ENCODE measurements at regions not wholly inside any gene's neighbourhood (a gene's known extent, or its start where the extent isn't known, plus 50 kb on each side); places are given as distances from the start of the nearest gene placed in this dataset.
A peak's percentile ranks its signal among the peaks of the same experiment; 100 is the strongest.

GRCh38 chr5:135210286-135211055 lies 176.4 kb upstream of the PITX1 start:
- Histone ChIP-seq H3K9me3 (ENCODE audit: control insufficient read depth, insufficient read depth, low read length) (no peaks in the 10 kb centered on the region; the same call in 1 of the 2 replicates), H3K27ac (ENCODE audit: low read depth, low read length) (peak overlapping the region; percentile 98), H3K4me3 (ENCODE audit: low read depth, low read length) (no peak overlapping the region), H3K27me3 (ENCODE audit: control insufficient read depth, insufficient read depth, low read length) (no peaks in the 10 kb centered on the region)
- DNase-seq (ENCODE audit: low read depth, low spot score): no peak
- CTCF ChIA-PET: interaction anchor here (0.6 to 1.0 kb wide), 2 partner anchors 18 to 119 kb away, joined by 3 read pairs; no protein-coding TSS in a partner anchor
- TF ChIP-seq, protein P1, sequence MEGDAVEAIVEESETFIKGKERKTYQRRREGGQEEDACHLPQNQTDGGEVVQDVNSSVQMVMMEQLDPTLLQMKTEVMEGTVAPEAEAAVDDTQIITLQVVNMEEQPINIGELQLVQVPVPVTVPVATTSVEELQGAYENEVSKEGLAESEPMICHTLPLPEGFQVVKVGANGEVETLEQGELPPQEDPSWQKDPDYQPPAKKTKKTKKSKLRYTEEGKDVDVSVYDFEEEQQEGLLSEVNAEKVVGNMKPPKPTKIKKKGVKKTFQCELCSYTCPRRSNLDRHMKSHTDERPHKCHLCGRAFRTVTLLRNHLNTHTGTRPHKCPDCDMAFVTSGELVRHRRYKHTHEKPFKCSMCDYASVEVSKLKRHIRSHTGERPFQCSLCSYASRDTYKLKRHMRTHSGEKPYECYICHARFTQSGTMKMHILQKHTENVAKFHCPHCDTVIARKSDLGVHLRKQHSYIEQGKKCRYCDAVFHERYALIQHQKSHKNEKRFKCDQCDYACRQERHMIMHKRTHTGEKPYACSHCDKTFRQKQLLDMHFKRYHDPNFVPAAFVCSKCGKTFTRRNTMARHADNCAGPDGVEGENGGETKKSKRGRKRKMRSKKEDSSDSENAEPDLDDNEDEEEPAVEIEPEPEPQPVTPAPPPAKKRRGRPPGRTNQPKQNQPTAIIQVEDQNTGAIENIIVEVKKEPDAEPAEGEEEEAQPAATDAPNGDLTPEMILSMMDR (IDR thresholded peaks at IDR 0.05; ENCODE audit: low read depth, low read length): no peak
- POLR2A ChIA-PET: interaction anchor here (1.1 to 4.5 kb wide), 5 partner anchors 31 to 100 kb away, joined by 3 to 55 read pairs (median 7); no protein-coding TSS in a partner anchor

DNA sequence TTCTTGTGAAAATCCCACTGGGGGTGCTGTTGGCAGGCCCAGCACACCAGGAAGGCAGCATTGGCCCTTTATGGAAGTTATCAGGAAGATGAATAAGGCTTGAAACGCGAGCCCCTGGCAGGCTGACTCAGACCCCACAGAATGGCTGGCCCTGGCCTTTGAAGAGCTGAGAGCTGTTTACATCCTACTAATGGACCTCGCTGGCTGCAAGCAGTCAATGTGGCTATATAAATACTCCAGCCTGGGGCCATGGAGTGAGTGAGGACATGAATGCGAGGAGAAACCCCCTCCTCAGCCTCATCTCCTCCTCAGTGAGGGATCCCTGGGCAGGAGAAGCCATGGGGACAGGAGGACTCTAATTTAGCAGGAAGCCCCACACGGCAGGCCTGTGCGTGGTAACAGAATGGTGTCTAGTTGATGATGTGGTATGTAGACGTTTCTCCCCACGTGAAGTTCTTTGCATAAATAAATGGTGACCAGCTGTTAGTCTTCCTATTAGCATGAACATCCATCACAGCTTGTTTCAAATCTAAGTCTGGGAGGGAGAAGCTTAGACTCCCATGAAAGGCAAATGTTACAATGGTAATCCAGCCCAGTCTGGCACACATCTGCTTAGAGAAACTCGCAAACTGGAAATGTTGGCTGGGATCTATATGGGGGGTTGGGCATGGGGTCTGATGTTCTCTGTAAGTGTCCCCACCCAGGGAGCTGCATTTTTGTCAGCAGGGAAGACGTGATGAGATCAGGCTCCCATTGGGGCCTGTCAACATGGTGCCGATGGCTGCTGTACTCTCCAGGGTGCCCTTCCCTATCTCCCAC lies 175.1 kb upstream of the PITX1 start:
- Histone ChIP-seq H3K9me3 (ENCODE audit: control insufficient read depth, insufficient read depth, low read length) (no peaks in the 10 kb centered on the region; the same call in 1 of the 2 replicates), H3K27ac (ENCODE audit: low read depth, low read length) (peak overlapping the region; percentile 98), H3K27me3 (ENCODE audit: control insufficient read depth, insufficient read depth, low read length) (no peaks in the 10 kb centered on the region), H3K4me3 (ENCODE audit: low read depth, low read length) (peak overlapping the region; percentile 39)
- TF ChIP-seq, protein P1 (IDR thresholded peaks at IDR 0.05; ENCODE audit: low read depth, low read length): peak; percentile 49; the same call in 1 of the 2 replicates
- CTCF ChIA-PET: interaction anchor here (0.6 to 1.7 kb wide), 6 partner anchors 21 to 123 kb away, joined by 3 to 7 read pairs (median 4); no protein-coding TSS in a partner anchor
- peak; percentile 97 for DNase-seq (ENCODE audit: low read depth, low spot score)
- POLR2A ChIA-PET: interaction anchor here (0.9 to 4.5 kb wide), 16 partner anchors 15 to 182 kb away, joined by 3 to 55 read pairs (median 4); no protein-coding TSS in a partner anchor

- Histone ChIP-seq H3K9me3 (ENCODE audit: control insufficient read depth, insufficient read depth, low read length) (no peaks in the 10 kb centered on the region; the same call in 1 of the 2 replicates), H3K27me3 (ENCODE audit: control insufficient read depth, insufficient read depth, low read length) (no peaks in the 10 kb centered on the region), H3K4me3 (ENCODE audit: low read depth, low read length) (no peak overlapping the region), H3K27ac (ENCODE audit: low read depth, low read length) (peak overlapping the region; percentile 98)
- POLR2A ChIA-PET: interaction anchor here (0.9 to 4.5 kb wide), 15 partner anchors 14 to 183 kb away, joined by 3 to 55 read pairs (median 4); no protein-coding TSS in a partner anchor
- TF ChIP-seq, protein P1 (IDR thresholded peaks at IDR 0.05; ENCODE audit: low read depth, low read length): no peak; the same call in 1 of the 2 replicates
- CTCF ChIA-PET: interaction anchor here (0.6 to 1.7 kb wide), 5 partner anchors 39 to 124 kb away, joined by 3 to 7 read pairs (median 4); no protein-coding TSS in a partner anchor
- DNase-seq (ENCODE audit: low read depth, low spot score): no peak
These were observed 174.5 kb upstream of the PITX1 start for GRCh38 chr5:135208555-135208902.

DNA sequence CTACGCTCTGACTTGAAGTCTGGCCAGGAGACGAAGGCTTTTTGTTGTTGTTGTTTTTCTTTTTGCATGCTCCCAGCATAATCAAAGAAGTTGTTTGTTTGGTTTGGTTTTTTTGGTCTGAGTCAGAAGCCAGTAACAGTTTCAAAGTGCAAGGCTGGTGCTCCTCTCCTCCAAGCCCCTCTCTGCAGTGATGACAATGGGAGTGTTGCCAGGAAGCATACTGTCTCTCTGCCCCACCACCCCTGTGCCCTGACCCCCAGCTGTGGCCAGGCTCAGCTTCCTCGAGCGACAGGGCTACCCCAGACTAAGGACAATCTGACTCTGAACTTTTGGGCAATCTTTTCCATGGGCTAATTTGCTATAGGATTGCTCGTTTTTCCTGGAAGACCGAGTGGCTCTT lies 173.8 kb upstream of the PITX1 start:
- ChIA-PET POLR2A (interaction anchor here (1.0 to 4.5 kb wide), 6 partner anchors 39 to 183 kb away, joined by 3 to 55 read pairs (median 11); no protein-coding TSS in a partner anchor), CTCF (no interaction called here)

More for the DNA sequence above, 173.8 kb upstream of the PITX1 start:
- no peak for DNase-seq (ENCODE audit: low read depth, low spot score)
- Histone ChIP-seq H3K9me3 (ENCODE audit: control insufficient read depth, insufficient read depth, low read length) (no peaks in the 10 kb centered on the region; the same call in 1 of the 2 replicates), H3K27me3 (ENCODE audit: control insufficient read depth, insufficient read depth, low read length) (no peaks in the 10 kb centered on the region), H3K4me3 (ENCODE audit: low read depth, low read length) (no peak overlapping the region), H3K27ac (ENCODE audit: low read depth, low read length) (peak overlapping the region; percentile 98)
- TF ChIP-seq, protein P1 (IDR thresholded peaks at IDR 0.05; ENCODE audit: low read depth, low read length): no peak
